ENCODE measurements at regions not wholly inside any gene's neighbourhood (a gene's known extent, or its start where the extent isn't known, plus 50 kb on each side); places are given as distances from the start of the nearest gene placed in this dataset.
A peak's percentile ranks its signal among the peaks of the same experiment; 100 is the strongest.

DNA sequence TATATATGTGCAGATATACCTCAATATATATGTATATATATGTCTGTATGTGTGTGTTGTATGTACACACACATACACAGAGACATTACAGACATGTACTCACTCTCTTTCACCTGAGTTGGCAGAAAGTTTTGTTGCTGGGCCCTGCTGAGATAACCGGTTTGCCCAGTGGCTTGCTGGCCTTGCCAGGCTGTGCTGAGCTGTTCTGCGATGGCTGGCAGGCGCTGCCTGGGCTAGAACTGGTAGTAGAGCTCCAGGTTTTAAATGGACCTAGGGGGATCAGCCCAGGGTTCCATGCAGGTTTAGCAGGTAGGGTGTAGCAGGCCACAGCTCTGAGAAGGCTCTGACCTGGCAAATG, 394.3 kb downstream of the GADD45G start:
- DNase-seq (ENCODE audit: low read depth), result no peak
- no peak overlapping the region for H3K4me3 ChIP-seq (replicated peaks; ENCODE audit: low read depth, low read length)
- TF ChIP-seq, protein P1, sequence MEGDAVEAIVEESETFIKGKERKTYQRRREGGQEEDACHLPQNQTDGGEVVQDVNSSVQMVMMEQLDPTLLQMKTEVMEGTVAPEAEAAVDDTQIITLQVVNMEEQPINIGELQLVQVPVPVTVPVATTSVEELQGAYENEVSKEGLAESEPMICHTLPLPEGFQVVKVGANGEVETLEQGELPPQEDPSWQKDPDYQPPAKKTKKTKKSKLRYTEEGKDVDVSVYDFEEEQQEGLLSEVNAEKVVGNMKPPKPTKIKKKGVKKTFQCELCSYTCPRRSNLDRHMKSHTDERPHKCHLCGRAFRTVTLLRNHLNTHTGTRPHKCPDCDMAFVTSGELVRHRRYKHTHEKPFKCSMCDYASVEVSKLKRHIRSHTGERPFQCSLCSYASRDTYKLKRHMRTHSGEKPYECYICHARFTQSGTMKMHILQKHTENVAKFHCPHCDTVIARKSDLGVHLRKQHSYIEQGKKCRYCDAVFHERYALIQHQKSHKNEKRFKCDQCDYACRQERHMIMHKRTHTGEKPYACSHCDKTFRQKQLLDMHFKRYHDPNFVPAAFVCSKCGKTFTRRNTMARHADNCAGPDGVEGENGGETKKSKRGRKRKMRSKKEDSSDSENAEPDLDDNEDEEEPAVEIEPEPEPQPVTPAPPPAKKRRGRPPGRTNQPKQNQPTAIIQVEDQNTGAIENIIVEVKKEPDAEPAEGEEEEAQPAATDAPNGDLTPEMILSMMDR (IDR thresholded peaks at IDR 0.05; ENCODE audit: low read length, missing control alignments), result no peak

DNA sequence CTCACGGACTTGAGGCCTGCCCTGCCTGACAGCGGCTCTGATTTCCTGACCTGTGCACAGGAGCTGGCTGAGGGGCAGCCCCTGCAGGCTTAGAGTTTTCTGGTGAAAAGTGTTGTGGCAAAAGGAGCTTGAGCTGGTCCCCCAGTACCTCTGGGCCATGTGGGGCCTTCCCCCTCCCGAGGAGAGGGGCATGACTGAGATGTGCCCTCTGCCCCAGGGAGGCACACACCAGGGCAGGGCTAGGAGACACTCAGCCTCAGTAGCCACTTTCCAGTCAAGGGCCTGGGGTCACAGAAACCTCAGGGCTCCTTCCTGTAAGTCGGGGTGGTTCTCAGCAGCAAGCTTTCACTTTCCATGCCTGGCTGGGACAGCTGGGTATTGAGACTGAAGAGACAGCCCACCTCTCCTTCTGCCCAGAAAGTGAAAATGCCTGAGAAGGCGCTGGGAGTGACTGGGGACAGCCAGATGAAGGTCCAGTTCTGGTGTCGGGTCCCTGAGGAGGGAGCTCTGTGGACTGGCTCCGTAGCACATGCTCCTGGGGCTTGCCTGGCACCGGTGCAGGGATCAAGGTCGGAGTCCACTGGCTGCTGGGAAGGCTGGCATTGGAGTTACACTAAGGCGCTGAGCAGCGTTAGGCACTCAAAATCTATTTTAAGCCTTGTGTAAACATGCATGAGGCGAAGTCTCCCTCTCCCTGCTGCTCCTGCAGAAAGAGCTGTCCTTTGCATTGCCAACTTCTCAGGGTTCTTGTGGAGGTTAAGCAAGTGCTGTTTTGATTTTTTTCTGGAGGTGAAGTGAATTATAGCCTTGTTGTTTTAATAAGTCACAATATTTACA, 394.9 kb downstream of the GADD45G start:
- H3K4me3 ChIP-seq (replicated peaks; ENCODE audit: low read depth, low read length), result no peak overlapping the region
- peak; percentile 31 for DNase-seq (ENCODE audit: low read depth)
- TF ChIP-seq, protein P1 (IDR thresholded peaks at IDR 0.05; ENCODE audit: low read length, missing control alignments), result no peak

DNA sequence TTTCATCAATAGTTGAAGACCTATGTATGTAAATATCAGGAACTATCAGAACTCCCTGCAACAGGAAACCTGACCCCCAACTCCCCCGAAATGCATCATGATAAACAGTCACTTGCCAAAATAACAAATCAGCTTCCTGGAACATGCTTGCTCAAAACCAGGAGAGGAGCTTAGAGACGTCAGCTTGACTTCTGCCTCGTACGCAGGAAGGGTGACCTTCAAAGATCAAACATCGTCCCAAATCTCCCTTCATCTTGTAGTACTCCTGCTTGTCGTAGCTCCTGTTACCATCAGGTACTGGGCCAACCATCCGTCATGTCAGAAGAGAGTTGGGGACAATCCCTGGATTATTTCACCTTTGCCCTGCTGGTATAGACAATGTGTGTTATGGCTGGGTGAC, 396.1 kb downstream of the GADD45G start:
- TF ChIP-seq, protein P1 (IDR thresholded peaks at IDR 0.05; ENCODE audit: low read length, missing control alignments), result no peak
- no peak for DNase-seq (ENCODE audit: low read depth)

DNA sequence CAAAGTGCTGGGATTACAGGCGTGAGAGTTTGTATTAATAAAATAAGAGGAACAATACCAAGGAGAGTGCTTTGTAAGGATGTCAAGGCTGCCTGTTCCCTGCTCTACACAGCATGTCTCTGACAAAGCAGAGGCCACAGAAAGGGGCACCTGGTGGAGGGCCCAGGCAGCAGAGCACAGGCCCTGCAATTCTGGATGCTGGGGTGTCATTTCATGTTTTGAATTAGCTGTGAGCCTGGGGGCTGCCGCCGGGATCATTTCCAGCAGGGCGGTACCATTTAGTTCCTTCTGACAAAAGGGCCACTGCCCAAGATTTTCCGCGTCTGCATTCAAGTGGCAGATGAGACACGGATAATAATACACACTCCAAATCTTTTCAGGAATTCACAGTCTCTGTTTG, 396.9 kb downstream of the GADD45G start:
- H3K4me3 ChIP-seq (replicated peaks; ENCODE audit: low read depth, low read length), result no peak overlapping the region
- no peak for DNase-seq (ENCODE audit: low read depth)
- TF ChIP-seq, protein P1 (IDR thresholded peaks at IDR 0.05; ENCODE audit: low read length, missing control alignments), result no peak

More for the DNA sequence above, 396.1 kb downstream of the GADD45G start:
- no peak overlapping the region for H3K4me3 ChIP-seq (replicated peaks; ENCODE audit: low read depth, low read length)

DNA sequence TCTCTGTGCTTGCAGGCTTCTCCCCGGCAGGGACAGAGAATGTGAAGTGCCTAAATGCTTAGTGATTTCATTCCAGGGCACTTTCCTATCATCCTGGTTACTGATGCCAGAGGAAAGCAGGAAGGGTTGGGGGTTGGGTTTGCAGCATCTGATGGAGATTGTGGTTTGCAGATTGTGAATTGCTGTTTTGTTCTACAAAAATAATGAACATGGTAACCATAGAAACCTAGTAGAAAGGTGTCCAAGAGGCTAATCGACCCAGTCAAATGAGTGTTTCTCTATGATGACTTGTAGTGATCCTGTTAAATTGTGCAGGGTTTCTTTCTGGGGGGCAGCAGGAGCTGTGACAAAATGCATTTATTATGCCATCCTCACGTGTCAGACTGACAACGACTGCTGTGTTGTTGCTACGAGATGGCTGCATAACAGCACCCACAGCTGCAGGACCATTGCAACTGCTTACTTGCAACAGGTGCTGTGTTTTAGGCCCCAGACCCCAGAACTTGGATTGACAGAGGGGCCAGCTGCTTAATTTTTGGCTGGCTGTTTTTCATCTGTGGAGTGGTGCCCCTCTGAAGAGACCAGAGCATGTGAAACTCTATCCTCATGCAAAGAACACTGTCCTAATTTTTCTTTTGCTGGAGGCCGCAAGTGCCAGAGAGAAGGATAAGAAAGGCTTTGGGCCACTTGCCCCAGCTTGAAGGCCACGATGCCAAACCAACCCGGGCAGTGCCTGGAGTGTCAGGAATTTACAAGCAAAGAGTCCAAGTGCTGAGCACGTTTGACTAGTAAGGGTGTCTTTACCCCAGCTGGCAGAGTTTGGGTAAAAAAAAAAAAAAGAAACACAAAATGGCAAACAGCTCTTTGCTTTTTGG, 397.8 kb downstream of the GADD45G start:
- no peak for DNase-seq (ENCODE audit: low read depth)
- H3K4me3 ChIP-seq (replicated peaks; ENCODE audit: low read depth, low read length), result no peak overlapping the region
- TF ChIP-seq, protein P1 (IDR thresholded peaks at IDR 0.05; ENCODE audit: low read length, missing control alignments), result no peak

DNA sequence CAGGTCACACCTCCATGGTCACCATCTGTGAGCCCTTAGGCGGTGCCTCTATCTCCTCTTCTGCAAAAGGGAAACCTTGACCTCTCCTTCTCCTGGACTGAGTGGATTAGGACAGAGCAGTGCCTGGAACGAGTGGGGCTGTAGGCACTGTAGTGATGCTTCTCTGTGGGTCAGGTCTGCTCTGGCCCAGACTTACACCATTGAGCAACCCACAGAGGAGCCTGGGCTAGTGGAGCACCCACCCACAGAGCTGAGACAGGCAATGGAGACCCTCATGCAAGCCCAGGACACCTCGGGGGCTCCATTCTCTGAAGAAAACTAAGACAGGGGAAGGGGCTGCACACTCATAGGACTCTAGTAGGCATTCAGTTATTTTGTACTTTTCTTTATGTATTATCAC, 400.6 kb downstream of the GADD45G start:
- DNase-seq (ENCODE audit: low read depth), result no peak
- no peak overlapping the region for H3K4me3 ChIP-seq (replicated peaks; ENCODE audit: low read depth, low read length)
- TF ChIP-seq, protein P1 (IDR thresholded peaks at IDR 0.05; ENCODE audit: low read length, missing control alignments), result no peak
